HG03442 (cell line): ENCODE measurements at regions not wholly inside any gene's neighbourhood (a gene's known extent, or its start where the extent isn't known, plus 50 kb on each side); places are given as distances from the start of the nearest gene placed in this dataset.

Source experiments
- ATAC-seq: cut with Tn5 transposase; IDR thresholded peaks from one replicate; pipeline ENCODE4 v1.9.1; 2021; ENCODE audit warnings: mild to moderate bottlenecking, moderate library complexity; ENCODE audit not compliant: unreplicated experiment

GRCh38 chr2:65488527-65488926 lies 56.1 kb upstream of the SPRED2 start:
- no peak for ATAC-seq

DNA sequence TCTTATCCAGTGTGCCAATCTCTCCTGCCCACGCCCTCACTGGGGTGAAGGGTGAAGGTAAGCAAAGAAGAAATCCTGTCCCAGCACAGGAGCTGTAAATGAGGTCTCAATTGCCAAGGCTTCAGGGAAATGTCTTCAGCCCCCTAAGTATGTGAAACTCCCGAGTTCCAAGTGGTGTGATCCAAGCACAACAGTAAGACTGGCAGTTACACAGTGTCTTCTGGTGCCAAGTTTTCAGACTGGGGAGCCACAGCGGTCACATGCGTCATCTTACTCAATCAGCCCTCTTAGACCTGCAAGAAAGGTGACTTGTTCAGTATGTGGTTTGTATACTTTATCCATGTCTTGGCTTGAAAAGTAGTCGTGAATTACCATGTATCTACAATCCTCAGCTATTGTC lies 55.0 kb upstream of the SPRED2 start:
- no peak for ATAC-seq

DNA sequence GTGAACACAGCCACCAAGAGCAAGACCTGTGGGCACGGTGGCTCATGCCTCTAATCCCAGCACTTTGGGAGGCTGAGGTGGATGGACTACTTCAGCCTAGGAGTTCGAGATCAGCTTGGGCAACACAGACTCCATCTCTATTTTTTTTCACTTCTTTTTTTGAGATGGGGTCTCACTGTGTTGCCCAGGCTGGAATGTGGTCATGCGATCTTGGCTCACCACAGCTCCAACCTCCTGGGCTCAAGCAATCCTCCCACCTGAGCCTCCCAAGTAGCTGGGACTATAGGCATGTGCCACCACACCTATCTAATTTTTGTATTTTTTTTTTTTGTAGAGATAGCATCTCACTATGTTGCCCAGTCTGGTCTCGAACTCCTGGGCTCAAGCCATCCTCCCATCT lies 54.4 kb upstream of the SPRED2 start:
- ATAC-seq = no peak

- no peak for ATAC-seq
Observed at GRCh38 chr2:65486282-65486681, 53.9 kb upstream of the SPRED2 start.

DNA sequence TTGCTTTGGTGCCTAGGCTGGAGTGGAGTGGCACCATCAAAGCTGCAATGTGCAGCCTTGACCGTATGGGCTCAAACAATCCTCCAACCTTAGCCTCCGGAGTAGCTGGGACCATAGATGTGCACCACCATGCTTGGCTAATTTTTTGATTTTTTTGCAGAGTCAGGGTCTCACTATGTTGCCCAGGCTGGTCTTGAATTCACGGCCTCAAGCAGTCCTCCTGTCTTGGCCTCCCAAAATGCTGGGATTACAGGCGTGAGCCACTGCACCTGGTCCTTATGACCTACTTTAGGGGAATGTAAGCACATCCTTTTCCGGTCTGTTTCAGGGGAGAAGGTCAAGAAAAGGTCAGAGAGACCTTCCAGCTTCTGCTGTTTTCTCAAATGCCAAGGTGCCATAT lies 53.4 kb upstream of the SPRED2 start:
- ATAC-seq = no peak

DNA sequence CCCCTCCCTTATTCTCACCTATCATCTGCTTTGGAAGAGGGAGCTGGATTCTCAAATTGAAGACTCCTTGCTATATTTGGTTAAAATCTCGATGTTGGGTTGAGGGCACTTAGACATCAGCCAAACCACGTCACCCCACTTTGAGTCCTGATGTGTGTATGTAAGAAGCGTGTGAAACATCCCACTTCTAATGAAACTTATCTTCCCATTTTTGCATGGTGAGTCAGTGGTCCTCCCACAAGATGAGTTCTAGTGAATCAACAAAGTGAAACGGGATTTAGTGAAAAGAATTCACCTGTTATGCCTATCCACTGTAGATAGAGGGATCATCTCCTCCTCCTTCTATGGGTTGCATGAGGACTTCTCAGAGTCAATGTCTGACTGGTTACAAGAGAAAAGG lies 51.4 kb upstream of the SPRED2 start:
- ATAC-seq = no peak

GRCh38 chr2:65482971-65483370 lies 50.6 kb upstream of the SPRED2 start:
- ATAC-seq = no peak
